WERI-Rb-1 (cell line): ENCODE measurements at regions not wholly inside any gene's neighbourhood (a gene's known extent, or its start where the extent isn't known, plus 50 kb on each side); places are given as distances from the start of the nearest gene placed in this dataset.

Experiments used
- DNase-seq: peaks from one replicate; pipeline ENCODE4 v3.0.0-alpha.2; 2020
- H3K27ac ChIP-seq: fragments of 250-450 bp; sonication (Bioruptor Pico); 2 replicates; pipeline ENCODE4 v1.5.1; 2020; ENCODE audit warnings: mild to moderate bottlenecking, moderate library complexity
- H3K27me3 ChIP-seq: fragments of 250-450 bp; sonication (Bioruptor Pico); 2 replicates; pipeline ENCODE4 v1.5.1; 2021; ENCODE audit warnings: mild to moderate bottlenecking, low read depth, moderate library complexity; ENCODE audit not compliant: insufficient read depth, severe bottlenecking
- H3K36me3 ChIP-seq: fragments of 250-450 bp; sonication (Bioruptor Pico); 2 replicates; pipeline ENCODE4 v1.5.1; 2020; ENCODE audit warnings: mild to moderate bottlenecking, moderate library complexity
- H3K4me3 ChIP-seq: 2 replicates; pipeline ENCODE4 v1.5.1; 2011; ENCODE audit warnings: low read depth, mild to moderate bottlenecking, control low read depth, low read length
- H3K9me3 ChIP-seq: fragments of 250-450 bp; sonication (Bioruptor Pico); 2 replicates; pipeline ENCODE4 v1.5.1; 2021; ENCODE audit warnings: mild to moderate bottlenecking, moderate library complexity; ENCODE audit not compliant: severe bottlenecking
- TF ChIP-seq, protein P1 (sequence below): IDR thresholded peaks from 2 replicates; pipeline ENCODE4 v1.5.1; 2011; ENCODE audit warnings: low read depth, mild to moderate bottlenecking, control low read depth, inconsistent platforms, low read length

DNA sequence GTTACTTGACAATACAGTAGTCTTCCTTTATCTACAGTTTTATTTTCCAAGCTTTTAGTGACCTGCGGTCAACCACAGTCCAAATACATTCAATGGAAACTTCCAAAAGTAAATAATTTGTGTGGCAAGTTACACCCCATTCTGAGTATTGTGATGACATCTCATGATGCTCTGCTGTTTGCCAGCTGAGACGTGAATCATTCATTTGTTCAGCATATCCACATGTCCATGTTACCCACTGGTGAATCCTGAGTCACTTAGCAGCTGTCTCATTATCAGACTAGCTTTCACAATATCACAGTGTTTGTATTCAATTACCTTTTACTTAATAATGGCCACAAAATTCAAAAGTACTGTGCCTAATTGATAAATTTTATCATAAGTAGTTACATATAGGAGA, 179.8 kb downstream of the PRR20E start:
- H3K9me3 ChIP-seq = no peaks in the 10 kb centered on the region
- H3K36me3 ChIP-seq = no peaks in the 10 kb centered on the region
- H3K27ac ChIP-seq = no peak overlapping the region
- TF ChIP-seq, protein P1, sequence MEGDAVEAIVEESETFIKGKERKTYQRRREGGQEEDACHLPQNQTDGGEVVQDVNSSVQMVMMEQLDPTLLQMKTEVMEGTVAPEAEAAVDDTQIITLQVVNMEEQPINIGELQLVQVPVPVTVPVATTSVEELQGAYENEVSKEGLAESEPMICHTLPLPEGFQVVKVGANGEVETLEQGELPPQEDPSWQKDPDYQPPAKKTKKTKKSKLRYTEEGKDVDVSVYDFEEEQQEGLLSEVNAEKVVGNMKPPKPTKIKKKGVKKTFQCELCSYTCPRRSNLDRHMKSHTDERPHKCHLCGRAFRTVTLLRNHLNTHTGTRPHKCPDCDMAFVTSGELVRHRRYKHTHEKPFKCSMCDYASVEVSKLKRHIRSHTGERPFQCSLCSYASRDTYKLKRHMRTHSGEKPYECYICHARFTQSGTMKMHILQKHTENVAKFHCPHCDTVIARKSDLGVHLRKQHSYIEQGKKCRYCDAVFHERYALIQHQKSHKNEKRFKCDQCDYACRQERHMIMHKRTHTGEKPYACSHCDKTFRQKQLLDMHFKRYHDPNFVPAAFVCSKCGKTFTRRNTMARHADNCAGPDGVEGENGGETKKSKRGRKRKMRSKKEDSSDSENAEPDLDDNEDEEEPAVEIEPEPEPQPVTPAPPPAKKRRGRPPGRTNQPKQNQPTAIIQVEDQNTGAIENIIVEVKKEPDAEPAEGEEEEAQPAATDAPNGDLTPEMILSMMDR = no peak
- DNase-seq = no peak
- no peaks in the 10 kb centered on the region for H3K27me3 ChIP-seq
- H3K4me3 ChIP-seq = no peak overlapping the region

DNA sequence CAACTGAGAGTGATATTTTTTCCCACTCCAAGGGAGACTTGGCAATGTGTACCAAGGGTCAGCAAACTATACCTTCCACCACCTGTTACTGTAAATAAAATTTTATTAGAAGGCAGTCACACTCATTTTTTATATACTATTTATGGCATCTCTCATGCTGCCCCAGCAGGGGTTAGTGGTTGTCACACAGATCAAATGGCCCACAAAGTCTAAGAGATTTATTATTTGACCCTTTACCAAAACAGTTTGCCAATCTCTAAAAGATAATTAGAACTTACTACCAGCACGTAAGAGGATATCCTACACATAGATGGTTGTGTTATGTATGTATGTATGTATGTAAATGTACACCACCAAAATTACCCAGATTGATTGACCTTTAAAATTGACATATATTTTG, 185.1 kb downstream of the PRR20E start:
- no peak for DNase-seq
- Histone ChIP-seq H3K27me3 (no peaks in the 10 kb centered on the region), H3K36me3 (no peaks in the 10 kb centered on the region), H3K9me3 (no peaks in the 10 kb centered on the region), H3K4me3 (no peak overlapping the region), H3K27ac (no peak overlapping the region)
- TF ChIP-seq, protein P1 = no peak

GRCh38 chr13:57353831-57354230, 186.8 kb downstream of the PRR20E start:
- TF ChIP-seq, protein P1 = no peak
- no peaks in the 10 kb centered on the region for H3K9me3 ChIP-seq
- no peaks in the 10 kb centered on the region for H3K27me3 ChIP-seq
- no peak overlapping the region for H3K4me3 ChIP-seq
- no peak for DNase-seq
- no peaks in the 10 kb centered on the region for H3K36me3 ChIP-seq
- no peak overlapping the region for H3K27ac ChIP-seq

DNA sequence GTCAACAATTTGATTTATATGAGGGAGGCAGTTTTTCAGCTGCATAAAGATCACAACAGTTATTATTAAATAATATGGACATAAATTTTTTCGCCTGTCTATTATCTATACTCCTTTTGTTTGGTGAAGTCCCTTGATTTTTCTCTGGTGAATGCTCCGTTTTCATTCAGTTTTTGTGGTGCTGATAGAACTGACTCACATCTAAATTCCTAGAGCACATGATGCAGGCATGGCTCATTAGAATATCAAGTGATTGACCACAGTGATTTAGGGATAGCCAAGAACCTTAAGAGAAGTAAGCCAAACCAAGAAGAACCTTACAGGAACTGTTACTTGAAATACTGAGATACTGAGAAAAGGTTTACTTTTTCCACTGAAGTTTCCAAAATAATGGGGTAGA, 208.9 kb downstream of the PRR20E start:
- no peaks in the 10 kb centered on the region for H3K36me3 ChIP-seq
- H3K9me3 ChIP-seq = no peaks in the 10 kb centered on the region
- TF ChIP-seq, protein P1 = no peak
- H3K4me3 ChIP-seq = no peak overlapping the region
- H3K27me3 ChIP-seq = no peaks in the 10 kb centered on the region
- no peak for DNase-seq
- H3K27ac ChIP-seq = no peak overlapping the region

- DNase-seq = peak; percentile 5
- H3K9me3 ChIP-seq = no peaks in the 10 kb centered on the region
- TF ChIP-seq, protein P1 = no peak
- H3K27ac ChIP-seq = no peak overlapping the region
- no peak overlapping the region for H3K4me3 ChIP-seq
- no peaks in the 10 kb centered on the region for H3K27me3 ChIP-seq
- H3K36me3 ChIP-seq = no peaks in the 10 kb centered on the region
Observed at GRCh38 chr13:57408312-57408711, 223.2 kb upstream of the PCDH17 start.

- H3K27me3 ChIP-seq = no peaks in the 10 kb centered on the region
- TF ChIP-seq, protein P1 = no peak
- H3K9me3 ChIP-seq = no peaks in the 10 kb centered on the region
Observed at GRCh38 chr13:57409121-57409520, 222.4 kb upstream of the PCDH17 start.

More at GRCh38 chr13:57409121-57409520, 222.4 kb upstream of the PCDH17 start:
- Histone ChIP-seq H3K4me3 (no peak overlapping the region), H3K27ac (no peak overlapping the region), H3K36me3 (no peaks in the 10 kb centered on the region)
- DNase-seq = no peak
